ENCODE measurements at regions not wholly inside any gene's neighbourhood (a gene's known extent, or its start where the extent isn't known, plus 50 kb on each side); places are given as distances from the start of the nearest gene placed in this dataset.

- TF ChIP-seq CTCF (IDR thresholded peaks at IDR 0.05 in 8 of 11, conservative IDR thresholded peaks at IDR 0.05 in 3 of 11) (no peak), POLR2A (IDR thresholded peaks at IDR 0.05) (no peak), POLR2AphosphoS5 (IDR thresholded peaks at IDR 0.05) (no peak)
- Histone ChIP-seq H3K27me3 (replicated peaks in 1 of 7) (no peaks in the 10 kb centered on the region), H3K27ac (no peak overlapping the region), H3K4me3 (no peak overlapping the region), H3K9me3 (peaks cover 0 to 11% (median 6%) of the 10 kb centered on the region in 8 donors), H3K36me3 (no peaks in the 10 kb centered on the region), H3K4me1 (no peaks in the 10 kb centered on the region)
- 86 to 96% (median 96%) methylated on average over 1 of the region's 1 CpG for WGBS, 5 donors
- intact Hi-C loops (cut with DNase I; ENCODE audit: low total_unique reads): no loop called here
- no peak for DNase-seq
These were observed 95.2 kb downstream of the KBTBD8 start for GRCh38 chr3:67093305-67093704.

- intact Hi-C loops (cut with DNase I; ENCODE audit: low total_unique reads): no loop called here
- DNase-seq: no peak
- Histone ChIP-seq H3K4me1 (no peaks in the 10 kb centered on the region), H3K36me3 (no peaks in the 10 kb centered on the region), H3K27me3 (replicated peaks in 1 of 7) (no peaks in the 10 kb centered on the region), H3K27ac (no peak overlapping the region), H3K9me3 (peaks cover 0 to 3% (median 0%) of the 10 kb centered on the region in 8 donors), H3K4me3 (no peak overlapping the region)
- 66 to 83% (median 70%) methylated on average over 5 of the region's 5 CpGs for WGBS, 5 donors
- no peak for TF ChIP-seq POLR2AphosphoS5 (IDR thresholded peaks at IDR 0.05)
- no peak for TF ChIP-seq POLR2A (IDR thresholded peaks at IDR 0.05)
- no peak for TF ChIP-seq CTCF (IDR thresholded peaks at IDR 0.05 in 8 of 11, conservative IDR thresholded peaks at IDR 0.05 in 3 of 11)
These were observed 96.1 kb downstream of the KBTBD8 start for GRCh38 chr3:67094167-67094566.

DNA sequence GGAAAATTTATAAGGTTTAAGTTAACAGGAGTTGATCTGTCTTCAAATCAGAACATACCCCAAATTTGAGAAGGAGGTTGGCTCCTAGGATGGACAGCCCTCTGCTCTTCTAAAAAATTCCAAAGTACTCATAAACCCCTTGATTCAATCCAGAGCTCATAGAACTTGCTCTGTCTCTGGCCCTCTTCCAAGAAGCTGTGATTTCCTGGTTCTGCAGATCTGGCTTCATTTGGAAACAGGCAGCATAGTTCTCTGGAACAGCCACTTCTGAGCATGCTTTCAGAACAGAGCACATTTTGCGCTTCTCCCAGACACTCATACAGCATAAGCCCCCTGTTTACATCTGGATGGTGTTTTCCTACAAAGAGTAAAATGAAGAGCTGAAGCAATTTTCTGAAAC is 96.7 kb downstream of the KBTBD8 start:
- no peak for DNase-seq
- Histone ChIP-seq H3K36me3 (no peaks in the 10 kb centered on the region), H3K9me3 (no peaks in the 10 kb centered on the region), H3K4me1 (no peaks in the 10 kb centered on the region), H3K27ac (no peak overlapping the region), H3K27me3 (replicated peaks in 1 of 7) (no peaks in the 10 kb centered on the region), H3K4me3 (no peak overlapping the region)
- TF ChIP-seq CTCF (IDR thresholded peaks at IDR 0.05 in 8 of 11, conservative IDR thresholded peaks at IDR 0.05 in 3 of 11): no peak
- no peak for TF ChIP-seq POLR2AphosphoS5 (IDR thresholded peaks at IDR 0.05)
- TF ChIP-seq POLR2A (IDR thresholded peaks at IDR 0.05): no peak
- 50 to 79% (median 75%) methylated on average over 1 of the region's 1 CpG for WGBS, 5 donors
- intact Hi-C loops (cut with DNase I; ENCODE audit: low total_unique reads): no loop called here

GRCh38 chr3:67104388-67104787 is 106.3 kb downstream of the KBTBD8 start:
- no peak overlapping the region for H3K27ac ChIP-seq
- TF ChIP-seq CTCF (IDR thresholded peaks at IDR 0.05 in 8 of 11, conservative IDR thresholded peaks at IDR 0.05 in 3 of 11): no peak
- TF ChIP-seq POLR2A (IDR thresholded peaks at IDR 0.05): no peak
- TF ChIP-seq POLR2AphosphoS5 (IDR thresholded peaks at IDR 0.05): no peak
- no peak for DNase-seq

More at GRCh38 chr3:67104388-67104787, 106.3 kb downstream of the KBTBD8 start:
- H3K4me1 ChIP-seq: no peaks in the 10 kb centered on the region
- H3K9me3 ChIP-seq: peaks cover 0 to 14% (median 4%) of the 10 kb centered on the region in 8 donors
- H3K36me3 ChIP-seq: no peaks in the 10 kb centered on the region
- intact Hi-C loops (cut with DNase I; ENCODE audit: low total_unique reads): no loop called here
- H3K4me3 ChIP-seq: no peak overlapping the region
- H3K27me3 ChIP-seq (replicated peaks in 1 of 7): no peaks in the 10 kb centered on the region
